ENCODE measurements at regions not wholly inside any gene's neighbourhood (a gene's known extent, or its start where the extent isn't known, plus 50 kb on each side); places are given as distances from the start of the nearest gene placed in this dataset.
A peak's percentile ranks its signal among the peaks of the same experiment; 100 is the strongest.

- no peaks in the 10 kb centered on the region for H3K79me1 ChIP-seq (ENCODE audit: insufficient read depth, low read depth, low read length, poor library complexity, severe bottlenecking)
- no peak overlapping the region for H2BK12ac ChIP-seq (ENCODE audit: insufficient read length, low read depth, low read length)
- H3K27ac Mint-ChIP-seq: peak overlapping the region; percentile 53 to 96 (median 94); a peak in 6 of 7 replicates
- no peak for DNase-seq
- no peak overlapping the region for H2BK20ac ChIP-seq (ENCODE audit: low read depth, low read length, poor library complexity, severe bottlenecking)
- H3K23me2 ChIP-seq (ENCODE audit: insufficient read length, low read depth, low read length, poor library complexity, severe bottlenecking): no peaks in the 10 kb centered on the region
- H3K9me3 Mint-ChIP-seq: no peaks in the 10 kb centered on the region
- H2BK15ac ChIP-seq (ENCODE audit: low read depth, low read length): no peak overlapping the region
- H3K4ac ChIP-seq (ENCODE audit: low read depth, low read length): no peak overlapping the region
- no peak overlapping the region for H3K4me3 Mint-ChIP-seq
- H2BK5ac ChIP-seq (ENCODE audit: insufficient read length, low read length): no peak overlapping the region
- no peaks in the 10 kb centered on the region for H3K36me3 Mint-ChIP-seq (ENCODE audit: insufficient read depth in 1 of 3, low read depth in 3 of 3)
- H3K9ac ChIP-seq (ENCODE audit: extremely low read depth, insufficient read length, low read length): no peak overlapping the region
- no peaks in the 10 kb centered on the region for H3K79me2 ChIP-seq (ENCODE audit: insufficient read depth, low read length)
- no peak overlapping the region for H2BK120ac ChIP-seq (ENCODE audit: low read depth, low read length, poor library complexity, severe bottlenecking)
- no peaks in the 10 kb centered on the region for H3K9me3 ChIP-seq (ENCODE audit: control insufficient read depth, low read depth, low read length)
- no peaks in the 10 kb centered on the region for H4K20me1 ChIP-seq (ENCODE audit: control insufficient read depth, insufficient read depth, insufficient read length)
- no peak overlapping the region for H3K4me2 ChIP-seq (ENCODE audit: insufficient read depth, insufficient read length, low read length)
- H3K27ac ChIP-seq (ENCODE audit: insufficient read length, low read depth, low read length): peak overlapping the region; percentile 77
- no peak overlapping the region for H4K5ac ChIP-seq (ENCODE audit: insufficient read length, low read depth, low read length)
- peaks cover 5% of the 10 kb centered on the region; the same call in 1 of the 2 replicates for H3K4me1 ChIP-seq (ENCODE audit: insufficient read depth, low read length)
- H3K18ac ChIP-seq (ENCODE audit: insufficient read length, low read depth, low read length): no peak overlapping the region
- no peaks in the 10 kb centered on the region for H3K27me3 Mint-ChIP-seq (ENCODE audit: low read depth)
- H4K8ac ChIP-seq (replicated peaks; ENCODE audit: insufficient read length, low read depth, low read length): no peak overlapping the region
- no peak overlapping the region for H3K14ac ChIP-seq (ENCODE audit: insufficient read depth, low read length)
- no peak overlapping the region for H2AFZ ChIP-seq (ENCODE audit: low read length)
- H3K27me3 ChIP-seq (ENCODE audit: insufficient read depth, low read length): no peaks in the 10 kb centered on the region
- H3T11ph ChIP-seq (ENCODE audit: low read length): no peak overlapping the region
- no peak overlapping the region for H4K91ac ChIP-seq (ENCODE audit: insufficient read length, low read depth, low read length)
- no peak overlapping the region for H3K56ac ChIP-seq (ENCODE audit: insufficient read length, low read depth, low read length)
- no peak overlapping the region for H2AK5ac ChIP-seq (ENCODE audit: insufficient read length, low read length)
- TF ChIP-seq CTCF (conservative IDR thresholded peaks at IDR 0.05): no peak
- H3K23ac ChIP-seq (ENCODE audit: insufficient read length, low read depth, low read length): no peak overlapping the region
- peaks cover 35 to 36% of the 10 kb centered on the region in 2 experiments for H3K4me1 Mint-ChIP-seq
- WGBS (ENCODE audit: extremely low coverage, insufficient read length, low lambda C conversion rate): no CpG with 5 or more reads among the region's 3 CpGs
These were observed 206.7 kb upstream of the JARID2 start for GRCh38 chr6:15039136-15039535.
